HG02970 (cell line): ENCODE measurements at regions not wholly inside any gene's neighbourhood (a gene's known extent, or its start where the extent isn't known, plus 50 kb on each side); places are given as distances from the start of the nearest gene placed in this dataset.

Source experiments
- ATAC-seq: cut with Tn5 transposase; IDR thresholded peaks from one replicate; pipeline ENCODE4 v1.9.1; 2021; ENCODE audit warnings: mild to moderate bottlenecking, moderate library complexity, moderate number of reproducible peaks; ENCODE audit not compliant: unreplicated experiment, low FRiP score

GRCh38 chr4:65918872-65919271, 248.6 kb upstream of the EPHA5 start:
- ATAC-seq = no peak

GRCh38 chr4:65918212-65918611, 247.9 kb upstream of the EPHA5 start:
- no peak for ATAC-seq

- no peak for ATAC-seq
These were observed 247.2 kb upstream of the EPHA5 start for GRCh38 chr4:65917486-65917885.

GRCh38 chr4:65911720-65912119, 241.4 kb upstream of the EPHA5 start:
- no peak for ATAC-seq

- ATAC-seq = no peak
These were observed 223.9 kb upstream of the EPHA5 start for GRCh38 chr4:65893957-65894755.

GRCh38 chr4:65893271-65893670, 223.0 kb upstream of the EPHA5 start:
- ATAC-seq = no peak

GRCh38 chr4:65880594-65880993, 210.3 kb upstream of the EPHA5 start:
- no peak for ATAC-seq

- no peak for ATAC-seq
These were observed 198.0 kb upstream of the EPHA5 start for GRCh38 chr4:65868096-65868824.

- ATAC-seq = no peak
These were observed 195.2 kb upstream of the EPHA5 start for GRCh38 chr4:65865489-65865888.

- ATAC-seq = no peak
These were observed 191.7 kb upstream of the EPHA5 start for GRCh38 chr4:65861993-65862392.

- ATAC-seq = no peak
These were observed 175.0 kb upstream of the EPHA5 start for GRCh38 chr4:65845199-65845773.

GRCh38 chr4:65839164-65839931, 169.1 kb upstream of the EPHA5 start:
- no peak for ATAC-seq

- ATAC-seq = no peak
These were observed 164.4 kb upstream of the EPHA5 start for GRCh38 chr4:65834707-65835106.

GRCh38 chr4:65831828-65832227, 161.5 kb upstream of the EPHA5 start:
- ATAC-seq = no peak

- ATAC-seq = no peak
These were observed 154.9 kb upstream of the EPHA5 start for GRCh38 chr4:65825116-65825753.

- no peak for ATAC-seq
These were observed 148.9 kb upstream of the EPHA5 start for GRCh38 chr4:65819192-65819591.

- no peak for ATAC-seq
These were observed 135.6 kb upstream of the EPHA5 start for GRCh38 chr4:65805936-65806335.

- no peak for ATAC-seq
These were observed 129.2 kb upstream of the EPHA5 start for GRCh38 chr4:65799513-65799912.

- no peak for ATAC-seq
These were observed 128.3 kb upstream of the EPHA5 start for GRCh38 chr4:65798498-65799127.

GRCh38 chr4:65791812-65792308, 121.6 kb upstream of the EPHA5 start:
- no peak for ATAC-seq
